Smooth muscle cell (in vitro differentiated cells): ENCODE measurements at regions not wholly inside any gene's neighbourhood (a gene's known extent, or its start where the extent isn't known, plus 50 kb on each side); places are given as distances from the start of the nearest gene placed in this dataset.

Source experiments
- DNase-seq: peaks from one replicate; lab custom pipeline; 2025; ENCODE audit not compliant: unreplicated experiment; lab: John Stamatoyannopoulos, UW
- H2AFZ ChIP-seq: fragments of 200-600 bp; sonication (generic); 2 replicates; pipeline ENCODE4 v1.6.0; 2016; ENCODE audit warnings: antibody characterized with exemption, low read depth, mild to moderate bottlenecking
- H3F3A ChIP-seq: fragments of 200-600 bp; sonication (generic); 2 replicates; pipeline ENCODE4 v1.6.0; 2017; ENCODE audit warnings: antibody characterized with exemption, low read depth
- H3K27ac ChIP-seq: fragments of 200-600 bp; sonication (generic); 2 replicates; pipeline ENCODE4 v1.5.1; 2016; ENCODE audit warnings: low read depth, mild to moderate bottlenecking
- H3K27me3 ChIP-seq: fragments of 200-600 bp; sonication (generic); 2 replicates; pipeline ENCODE4 v1.6.1; 2016; ENCODE audit warnings: low read depth, mild to moderate bottlenecking
- H3K36me3 ChIP-seq: fragments of 200-600 bp; sonication (generic); 2 replicates; pipeline ENCODE4 v1.5.1; 2016; ENCODE audit warnings: low read depth
- H3K4me1 ChIP-seq: fragments of 200-600 bp; sonication (generic); 2 replicates; pipeline ENCODE4 v1.5.1; 2016; ENCODE audit warnings: low read depth
- H3K4me2 ChIP-seq: fragments of 200-600 bp; sonication (generic); 2 replicates; pipeline ENCODE4 v1.6.0; 2016; ENCODE audit warnings: mild to moderate bottlenecking
- H3K4me3 ChIP-seq: fragments of 200-600 bp; sonication (generic); 2 replicates; pipeline ENCODE4 v1.5.1; 2016; ENCODE audit warnings: mild to moderate bottlenecking
- H3K79me2 ChIP-seq: fragments of 200-600 bp; sonication (generic); 2 replicates; pipeline ENCODE4 v1.6.0; 2016; ENCODE audit warnings: low read depth, mild to moderate bottlenecking
- H3K9ac ChIP-seq: fragments of 200-600 bp; sonication (generic); 2 replicates; pipeline ENCODE4 v1.6.0; 2016; ENCODE audit warnings: low read depth
- H3K9me3 ChIP-seq: fragments of 200-600 bp; sonication (generic); replicated peaks from 2 replicates; pipeline ENCODE4 v1.5.1; 2016; ENCODE audit warnings: low read depth
- H4K20me1 ChIP-seq: fragments of 200-600 bp; sonication (generic); 2 replicates; pipeline ENCODE4 v1.6.0; 2016; ENCODE audit warnings: low read depth
- CTCF ChIP-seq: fragments of 200-600 bp; sonication (generic); IDR thresholded peaks from 2 replicates; pipeline ENCODE4 v1.5.1; 2017; ENCODE audit warnings: borderline replicate concordance, mild to moderate bottlenecking, antibody characterized with exemption; ENCODE audit not compliant: insufficient read depth, poor library complexity, severe bottlenecking
- WGBS: methylation state at CpG from one replicate; pipeline ENCODE4 v1.1.7; 2016; ENCODE audit warnings: low lambda C conversion rate; 5-methylcytosine and 5-hydroxymethylcytosine counted together

- no peaks in the 10 kb centered on the region for H3K9me3 ChIP-seq
- H2AFZ ChIP-seq: no peak overlapping the region
- no peaks in the 10 kb centered on the region for H3K27me3 ChIP-seq
- H3K27ac ChIP-seq: no peak overlapping the region
- no peak for TF ChIP-seq CTCF
- H3K79me2 ChIP-seq: no peaks in the 10 kb centered on the region
- no peak overlapping the region for H3K9ac ChIP-seq
- no peaks in the 10 kb centered on the region for H4K20me1 ChIP-seq
- H3F3A ChIP-seq: no peaks in the 10 kb centered on the region
- H3K4me2 ChIP-seq: no peak overlapping the region
- H3K4me3 ChIP-seq: no peak overlapping the region
- H3K36me3 ChIP-seq: no peaks in the 10 kb centered on the region
- no peak for DNase-seq
- 83% methylated on average over 17 of the region's 17 CpGs for WGBS
- no peaks in the 10 kb centered on the region for H3K4me1 ChIP-seq
These were observed 207.8 kb downstream of the TTLL2 start for GRCh38 chr6:167532410-167533288.

GRCh38 chr6:167533851-167534250 lies 209.0 kb downstream of the TTLL2 start:
- no peak overlapping the region for H3K9ac ChIP-seq
- DNase-seq: no peak
- H4K20me1 ChIP-seq: no peaks in the 10 kb centered on the region
- no peaks in the 10 kb centered on the region for H3K36me3 ChIP-seq
- no peak overlapping the region for H2AFZ ChIP-seq
- no peaks in the 10 kb centered on the region for H3K79me2 ChIP-seq
- H3K27ac ChIP-seq: no peak overlapping the region
- H3K4me2 ChIP-seq: no peak overlapping the region
- no peaks in the 10 kb centered on the region for H3K27me3 ChIP-seq
- no peaks in the 10 kb centered on the region for H3F3A ChIP-seq
- no peaks in the 10 kb centered on the region for H3K9me3 ChIP-seq
- TF ChIP-seq CTCF: no peak
- H3K4me1 ChIP-seq: no peaks in the 10 kb centered on the region
- 52% methylated on average over 5 of the region's 5 CpGs for WGBS
- H3K4me3 ChIP-seq: no peak overlapping the region

- H3K4me2 ChIP-seq: no peak overlapping the region
- no peak overlapping the region for H3K27ac ChIP-seq
- H3K9me3 ChIP-seq: no peaks in the 10 kb centered on the region
- DNase-seq: no peak
- H3K4me3 ChIP-seq: no peak overlapping the region
- H2AFZ ChIP-seq: no peak overlapping the region
- no peaks in the 10 kb centered on the region for H4K20me1 ChIP-seq
- no peak overlapping the region for H3K9ac ChIP-seq
- H3K4me1 ChIP-seq: no peaks in the 10 kb centered on the region
- H3K36me3 ChIP-seq: no peaks in the 10 kb centered on the region
- H3K27me3 ChIP-seq: no peaks in the 10 kb centered on the region
- H3F3A ChIP-seq: no peaks in the 10 kb centered on the region
- no peaks in the 10 kb centered on the region for H3K79me2 ChIP-seq
- WGBS: 76% methylated on average over 2 of the region's 2 CpGs
- no peak for TF ChIP-seq CTCF
These were observed 212.9 kb downstream of the TTLL2 start for GRCh38 chr6:167537816-167538215.

GRCh38 chr6:167538746-167539145 lies 213.9 kb downstream of the TTLL2 start:
- Histone ChIP-seq H3K27ac (no peak overlapping the region), H3K9me3 (no peaks in the 10 kb centered on the region), H3K36me3 (no peaks in the 10 kb centered on the region), H4K20me1 (no peaks in the 10 kb centered on the region), H3K4me3 (no peak overlapping the region), H3K27me3 (no peaks in the 10 kb centered on the region), H3K9ac (no peak overlapping the region), H3K79me2 (no peaks in the 10 kb centered on the region), H3K4me1 (no peaks in the 10 kb centered on the region), H3F3A (peaks cover 4% of the 10 kb centered on the region), H2AFZ (no peak overlapping the region), H3K4me2 (no peak overlapping the region)
- no peak for DNase-seq
- no peak for TF ChIP-seq CTCF
- WGBS: 66% methylated on average over 4 of the region's 4 CpGs
